Mesothelial cell of epicardium (in vitro differentiated cells): ENCODE measurements at regions not wholly inside any gene's neighbourhood (a gene's known extent, or its start where the extent isn't known, plus 50 kb on each side); places are given as distances from the start of the nearest gene placed in this dataset.

Experiments
- DNase-seq, 2 experiments: peaks; one replicate each; pipeline ENCODE4 v3.0.0; 2021; ENCODE audit warnings: low spot score in 2 of 2; ENCODE audit not compliant: unreplicated experiment in 2 of 2
- H3K27ac Mint-ChIP-seq: 2 replicates; pipeline ENCODE4 v1.8.0; 2021; ENCODE audit warnings: mixed read lengths
- H3K27me3 Mint-ChIP-seq: 2 replicates; pipeline ENCODE4 v1.8.0; 2021; ENCODE audit warnings: low read depth, mixed read lengths
- H3K36me3 Mint-ChIP-seq: 2 replicates; pipeline ENCODE4 v1.8.0; 2021; ENCODE audit warnings: mixed read lengths
- H3K4me1 Mint-ChIP-seq: 2 replicates; pipeline ENCODE4 v1.8.0; 2021; ENCODE audit warnings: mixed read lengths
- H3K4me3 Mint-ChIP-seq: 2 replicates; pipeline ENCODE4 v1.8.0; 2021; ENCODE audit warnings: mild to moderate bottlenecking, moderate library complexity, mixed read lengths
- H3K9me3 Mint-ChIP-seq: 2 replicates; pipeline ENCODE4 v1.8.0; 2021; ENCODE audit warnings: mixed read lengths
- CTCF ChIP-seq: fragments of 200-600 bp; sonication (generic); IDR thresholded peaks from one replicate; pipeline ENCODE4 v1.5.0; 2021; ENCODE audit warnings: antibody characterized with exemption; ENCODE audit not compliant: unreplicated experiment

- no peaks in the 10 kb centered on the region for H3K4me1 Mint-ChIP-seq
- peaks cover 6% of the 10 kb centered on the region for H3K36me3 Mint-ChIP-seq
- H3K27ac Mint-ChIP-seq, result no peak overlapping the region
- peaks cover 63% of the 10 kb centered on the region for H3K9me3 Mint-ChIP-seq
- H3K4me3 Mint-ChIP-seq, result no peak overlapping the region
- H3K27me3 Mint-ChIP-seq, result no peaks in the 10 kb centered on the region
- no peak for TF ChIP-seq CTCF
- DNase-seq, result no peak
Measured at GRCh38 chr19:8926341-8926740, 83.9 kb downstream of the MUC16 start.

DNA sequence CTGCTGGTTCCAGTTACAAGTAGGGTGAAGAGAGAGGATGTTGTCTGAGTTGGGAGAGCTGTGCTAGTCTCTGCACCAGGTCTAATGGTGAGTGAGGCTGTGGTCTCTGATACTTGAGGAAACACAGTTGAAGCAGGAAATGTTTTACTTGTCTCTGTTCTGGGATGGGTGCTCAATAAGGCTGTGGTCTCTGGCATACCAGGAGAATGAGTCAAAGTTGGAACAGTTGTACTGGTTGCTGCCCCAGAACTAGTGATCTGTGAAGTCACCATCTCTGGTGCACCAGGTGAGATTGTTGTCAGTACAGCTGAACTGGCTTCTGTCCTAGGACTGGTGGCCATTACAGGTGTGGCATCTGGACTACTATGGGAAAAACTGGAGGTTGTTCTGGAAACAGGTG lies 74.7 kb downstream of the MUC16 start:
- TF ChIP-seq CTCF, result no peak
- Mint-ChIP-seq H3K4me3 (no peak overlapping the region), H3K9me3 (peaks cover 67% of the 10 kb centered on the region), H3K4me1 (no peaks in the 10 kb centered on the region), H3K27me3 (no peaks in the 10 kb centered on the region), H3K36me3 (peaks cover 4% of the 10 kb centered on the region), H3K27ac (no peak overlapping the region)
- no peak for DNase-seq

GRCh38 chr19:8938576-8938975 lies 71.6 kb downstream of the MUC16 start:
- no peaks in the 10 kb centered on the region for H3K27me3 Mint-ChIP-seq
- no peaks in the 10 kb centered on the region for H3K4me1 Mint-ChIP-seq
- H3K36me3 Mint-ChIP-seq, result peaks cover 4% of the 10 kb centered on the region
- H3K9me3 Mint-ChIP-seq, result peaks cover 61% of the 10 kb centered on the region
- no peak for DNase-seq
- no peak overlapping the region for H3K4me3 Mint-ChIP-seq
- no peak overlapping the region for H3K27ac Mint-ChIP-seq
- TF ChIP-seq CTCF, result no peak
